Heart left ventricle (tissue), 13 donors: ENCODE measurements at regions not wholly inside any gene's neighbourhood (a gene's known extent, or its start where the extent isn't known, plus 50 kb on each side); places are given as distances from the start of the nearest gene placed in this dataset.

Experiments
- POLR2A ChIP-seq, 2 donors: fragments of 450-650 bp; IDR thresholded peaks; one replicate each; pipeline ENCODE4 v1.6.1; 2017; ENCODE audit warnings: antibody characterized with exemption in 2 of 2, mild to moderate bottlenecking in 2 of 2, moderate library complexity in 2 of 2
- TF ChIP-seq, protein P1 (sequence below), 12 donors: fragments of 200-600 bp; sonication (generic) in 4 of 12; IDR thresholded peaks; one replicate each; pipeline versions ENCODE4 v1.5.0 to v1.8.0; 2018 to 2022; ENCODE audit warnings: antibody characterized with exemption in 12 of 12, mild to moderate bottlenecking in 5 of 12
- donor health status: ischemic (EF 13 %, LVEDD 7.1; RV severe dilation, severe dysfunction).
- donor health status: DM: no; HTN: yes; CAD: no.
- donor health status: DM: no; HTN: no; CAD: no.
- donor health status: ischemic (EF 25% LVEDD 6.9; RV normal size, moderate dysfunction).
- donor health status: ischemic (EF 25% LVEDD 5.7; RV mildly dilated, moderate dysfunction).
- donor health status: ischemic (EF 35%, LVEDD 5.7; RV mildly dilated, moderate dysfunction).
- donor health status: nonischemic (EF 11% LVEDD 7.7; RV severe dilation, severe dysfunction).
- donor health status: DM: yes; HTN: yes; CAD: no.
- donor health status: PGD.
- donor health status: ischemic (EF 29% LVEDD 5.4; RV normal size, mild dysfunction).
- donor health status: nonischemic (EF 23%, LVEDD 6.1; RV moderate dilation, normal function).

DNA sequence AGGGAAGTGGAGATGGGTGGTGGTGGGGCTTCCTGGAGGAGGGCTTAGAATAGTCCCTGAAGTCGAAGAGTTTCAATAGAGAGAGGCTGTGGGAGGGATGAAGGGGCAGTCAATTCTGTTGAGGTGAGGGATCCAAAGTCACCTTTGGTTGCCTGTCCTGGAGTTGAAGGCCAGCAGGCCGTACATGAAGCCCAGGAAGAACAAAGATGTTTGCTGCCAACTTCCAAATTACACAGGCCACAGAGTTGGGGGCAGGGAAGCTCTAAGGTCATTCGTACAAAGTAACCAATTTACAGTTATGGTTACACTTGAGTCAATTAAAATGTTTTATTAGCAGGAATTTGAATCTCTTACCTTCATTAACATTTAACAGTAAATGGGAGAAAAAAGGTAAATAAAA is 77.9 kb downstream of the FOXB1 start:
- TF ChIP-seq, protein P1, sequence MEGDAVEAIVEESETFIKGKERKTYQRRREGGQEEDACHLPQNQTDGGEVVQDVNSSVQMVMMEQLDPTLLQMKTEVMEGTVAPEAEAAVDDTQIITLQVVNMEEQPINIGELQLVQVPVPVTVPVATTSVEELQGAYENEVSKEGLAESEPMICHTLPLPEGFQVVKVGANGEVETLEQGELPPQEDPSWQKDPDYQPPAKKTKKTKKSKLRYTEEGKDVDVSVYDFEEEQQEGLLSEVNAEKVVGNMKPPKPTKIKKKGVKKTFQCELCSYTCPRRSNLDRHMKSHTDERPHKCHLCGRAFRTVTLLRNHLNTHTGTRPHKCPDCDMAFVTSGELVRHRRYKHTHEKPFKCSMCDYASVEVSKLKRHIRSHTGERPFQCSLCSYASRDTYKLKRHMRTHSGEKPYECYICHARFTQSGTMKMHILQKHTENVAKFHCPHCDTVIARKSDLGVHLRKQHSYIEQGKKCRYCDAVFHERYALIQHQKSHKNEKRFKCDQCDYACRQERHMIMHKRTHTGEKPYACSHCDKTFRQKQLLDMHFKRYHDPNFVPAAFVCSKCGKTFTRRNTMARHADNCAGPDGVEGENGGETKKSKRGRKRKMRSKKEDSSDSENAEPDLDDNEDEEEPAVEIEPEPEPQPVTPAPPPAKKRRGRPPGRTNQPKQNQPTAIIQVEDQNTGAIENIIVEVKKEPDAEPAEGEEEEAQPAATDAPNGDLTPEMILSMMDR (IDR thresholded peaks at IDR 0.05): no peak
- TF ChIP-seq POLR2A (IDR thresholded peaks at IDR 0.05): no peak
